ENCODE measurements at regions not wholly inside any gene's neighbourhood (a gene's known extent, or its start where the extent isn't known, plus 50 kb on each side); places are given as distances from the start of the nearest gene placed in this dataset.
"Not testable (repeated sequence)": the region's sequence is repeated elsewhere in the genome, so short reads cannot be mapped to it uniquely, and the experiment has no call there.

DNA sequence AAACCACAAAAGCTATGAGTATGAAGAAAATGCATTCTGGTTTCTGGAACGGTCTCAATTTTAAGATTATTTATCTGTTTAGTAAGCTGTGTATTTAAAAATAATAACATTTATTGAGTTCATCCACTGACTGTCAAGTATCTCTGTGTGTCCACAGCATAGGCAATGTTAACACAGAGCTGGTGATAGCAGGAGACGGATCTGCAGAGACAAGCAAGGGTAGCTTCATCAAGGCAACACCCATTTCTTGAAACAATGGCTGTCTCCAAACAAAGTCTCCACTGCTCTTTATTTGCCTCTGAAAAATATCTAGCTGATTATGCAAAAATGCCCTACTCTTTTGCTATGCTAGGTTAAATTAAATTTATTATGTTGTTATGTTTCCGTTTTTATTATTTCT lies 818.3 kb downstream of the TTLL7 start:
- not testable (repeated sequence) for H3K9ac ChIP-seq (ENCODE audit: insufficient read length); H3K27ac ChIP-seq; H3K36me3 ChIP-seq (ENCODE audit: insufficient read depth, low read length); DNase-seq (ENCODE audit: low read depth, low spot score); H3K9me3 ChIP-seq (ENCODE audit: low read depth, low read length); H3K4me3 ChIP-seq

DNA sequence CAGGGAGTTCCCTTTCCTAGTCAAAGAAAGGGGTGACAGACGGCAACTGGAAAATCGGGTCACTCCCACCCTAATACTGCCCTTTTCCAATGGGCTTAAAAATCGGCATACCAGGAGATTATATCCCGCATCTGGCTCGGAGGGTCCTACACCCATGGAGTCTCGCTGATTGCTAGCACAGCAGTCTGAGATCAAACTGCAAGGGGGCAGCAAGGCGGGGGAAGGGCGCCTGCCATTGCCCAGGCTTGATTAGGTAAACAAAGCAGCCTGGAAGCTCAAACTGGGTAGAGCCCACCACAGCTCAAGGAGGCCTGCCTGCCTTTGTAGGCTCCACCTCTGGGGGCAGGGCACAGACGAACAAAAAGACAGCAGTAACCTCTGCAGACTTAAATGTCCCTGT lies 831.3 kb downstream of the TTLL7 start:
- H3K4me3 ChIP-seq; H3K27ac ChIP-seq; H3K36me3 ChIP-seq (ENCODE audit: insufficient read depth, low read length); DNase-seq (ENCODE audit: low read depth, low spot score); H3K9me3 ChIP-seq (ENCODE audit: low read depth, low read length); H3K9ac ChIP-seq (ENCODE audit: insufficient read length): not testable (repeated sequence)

DNA sequence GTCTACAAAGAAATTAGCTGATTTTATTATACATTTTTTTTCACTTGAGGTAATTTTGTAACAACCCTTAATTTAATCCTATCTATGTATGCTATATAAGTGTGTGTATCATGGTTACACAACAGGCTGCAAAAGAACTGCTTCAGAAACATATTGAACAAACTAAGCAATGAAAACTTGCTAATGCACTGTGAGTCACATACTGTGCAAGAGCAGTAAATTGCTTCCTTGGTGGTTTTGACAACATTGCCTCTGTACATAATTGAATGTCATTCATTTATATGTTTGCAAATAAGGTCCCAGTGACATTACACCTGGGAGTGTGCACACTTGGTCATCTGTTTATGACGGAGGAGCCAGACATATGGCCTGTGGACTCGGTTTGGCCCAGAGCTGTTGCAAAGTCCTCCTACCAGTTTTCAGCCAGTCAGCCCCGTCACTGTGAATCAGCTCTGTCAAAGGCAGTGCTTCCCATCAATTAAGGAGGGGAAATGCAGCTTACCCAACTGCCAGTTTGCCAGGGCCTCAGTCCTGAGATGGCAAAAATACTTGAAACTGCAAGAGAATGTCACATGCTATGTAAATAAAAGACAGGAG lies 835.0 kb downstream of the TTLL7 start:
- not testable (repeated sequence) for DNase-seq (ENCODE audit: low read depth, low spot score); H3K4me3 ChIP-seq; H3K36me3 ChIP-seq (ENCODE audit: insufficient read depth, low read length)

DNA sequence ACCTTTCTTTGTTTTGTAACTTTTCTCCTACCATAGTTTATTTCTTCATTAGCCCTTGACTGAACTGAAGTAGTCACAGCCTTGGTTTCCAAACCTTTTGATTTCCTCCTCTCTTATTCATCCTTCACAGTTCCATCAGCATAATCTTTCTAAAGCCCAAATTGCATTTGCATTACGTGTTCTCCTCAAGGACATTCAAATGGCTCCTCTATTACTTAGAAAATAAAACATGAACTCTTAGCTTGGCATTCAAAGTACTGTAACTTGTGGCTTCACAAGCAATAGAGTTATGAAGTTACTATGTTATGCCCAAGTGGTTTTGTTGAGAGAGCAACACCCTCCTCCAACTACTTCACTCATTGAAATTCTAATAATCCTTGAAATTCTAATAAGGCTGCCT lies 840.0 kb downstream of the TTLL7 start:
- not testable (repeated sequence) for H3K27ac ChIP-seq; H3K9me3 ChIP-seq (ENCODE audit: low read depth, low read length); H3K36me3 ChIP-seq (ENCODE audit: insufficient read depth, low read length); H3K9ac ChIP-seq (ENCODE audit: insufficient read length); H3K4me3 ChIP-seq; DNase-seq (ENCODE audit: low read depth, low spot score)

More for the DNA sequence above, 835.0 kb downstream of the TTLL7 start:
- H3K27ac ChIP-seq; H3K9me3 ChIP-seq (ENCODE audit: low read depth, low read length); H3K9ac ChIP-seq (ENCODE audit: insufficient read length): not testable (repeated sequence)

DNA sequence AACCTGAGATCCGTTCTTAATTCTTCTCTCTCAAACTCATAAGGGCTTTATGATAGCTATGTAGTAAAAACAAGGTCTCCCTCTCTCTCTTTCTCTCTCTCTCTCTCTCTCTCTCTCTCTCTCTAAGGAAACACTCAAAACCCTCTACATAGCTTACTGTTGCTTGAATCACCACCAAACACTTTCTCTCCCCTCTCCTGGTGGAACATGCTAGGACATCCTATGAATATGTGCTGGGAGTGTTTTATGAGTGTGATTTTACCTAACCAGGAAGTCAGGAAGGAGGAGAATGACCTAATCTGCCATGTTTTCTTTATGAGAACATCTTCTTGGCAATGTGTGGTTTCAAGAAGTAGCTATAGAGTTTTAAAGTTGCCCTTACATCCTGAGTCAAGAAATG lies 844.6 kb downstream of the TTLL7 start:
- H3K9ac ChIP-seq (ENCODE audit: insufficient read length); DNase-seq (ENCODE audit: low read depth, low spot score); H3K4me3 ChIP-seq; H3K27ac ChIP-seq; H3K9me3 ChIP-seq (ENCODE audit: low read depth, low read length); H3K36me3 ChIP-seq (ENCODE audit: insufficient read depth, low read length): not testable (repeated sequence)

DNA sequence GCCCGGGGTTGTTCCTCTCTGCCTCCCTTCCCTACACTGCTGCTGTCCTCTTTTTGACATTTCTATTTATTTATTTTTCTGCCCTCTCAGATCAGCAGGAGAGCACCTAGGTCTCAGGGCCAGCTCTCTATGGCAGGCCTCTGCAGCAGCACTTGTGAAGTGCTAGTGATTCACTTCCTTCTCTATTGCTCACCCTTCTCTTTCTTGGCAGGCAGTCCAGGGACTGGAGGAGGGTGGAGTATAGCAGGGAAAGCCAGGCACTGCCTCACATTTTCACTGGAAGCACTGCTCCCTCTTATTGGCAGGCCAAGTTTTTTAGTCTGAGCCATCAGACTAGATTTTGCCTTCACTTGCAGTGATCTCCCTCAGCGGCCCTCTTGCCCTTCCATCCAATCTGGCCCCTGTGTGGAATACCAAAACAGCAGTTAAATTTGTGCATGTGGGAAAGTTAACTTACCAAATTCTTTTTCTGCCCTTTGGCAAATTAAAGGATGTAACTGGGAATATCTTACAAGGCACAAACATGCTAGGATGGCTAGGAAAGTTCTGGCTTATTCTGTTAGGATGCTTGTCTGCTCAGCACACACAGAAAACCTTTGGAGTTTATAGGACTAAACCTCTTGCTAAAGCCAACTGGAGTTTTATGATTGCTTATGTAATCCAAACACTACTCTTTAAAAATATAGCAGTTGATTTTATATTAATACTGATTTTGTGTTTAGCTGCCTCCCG lies 847.6 kb downstream of the TTLL7 start:
- not testable (repeated sequence) for H3K36me3 ChIP-seq (ENCODE audit: insufficient read depth, low read length); H3K4me3 ChIP-seq; H3K9me3 ChIP-seq (ENCODE audit: low read depth, low read length); DNase-seq (ENCODE audit: low read depth, low spot score); H3K9ac ChIP-seq (ENCODE audit: insufficient read length); H3K27ac ChIP-seq

DNA sequence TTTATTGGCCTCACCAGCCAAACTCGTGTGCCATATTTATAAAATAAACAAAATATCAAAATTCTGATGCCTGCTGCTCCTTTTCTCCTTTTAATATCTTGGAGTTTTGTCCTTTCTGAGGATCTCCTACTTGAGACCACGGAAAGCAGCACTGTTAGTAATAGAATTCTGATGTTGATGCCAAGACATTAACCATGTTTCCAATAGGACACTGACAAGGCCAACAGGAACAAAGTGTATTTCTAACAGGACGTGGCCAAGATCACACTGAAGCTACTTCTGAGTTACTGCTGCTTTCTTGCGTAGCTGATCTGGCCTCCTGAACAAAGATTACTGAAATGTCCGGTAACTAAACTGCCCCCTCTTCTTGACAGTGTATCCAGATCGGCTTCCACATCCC lies 848.5 kb downstream of the TTLL7 start:
- not testable (repeated sequence) for H3K4me3 ChIP-seq; DNase-seq (ENCODE audit: low read depth, low spot score); H3K9me3 ChIP-seq (ENCODE audit: low read depth, low read length); H3K36me3 ChIP-seq (ENCODE audit: insufficient read depth, low read length); H3K27ac ChIP-seq; H3K9ac ChIP-seq (ENCODE audit: insufficient read length)

DNA sequence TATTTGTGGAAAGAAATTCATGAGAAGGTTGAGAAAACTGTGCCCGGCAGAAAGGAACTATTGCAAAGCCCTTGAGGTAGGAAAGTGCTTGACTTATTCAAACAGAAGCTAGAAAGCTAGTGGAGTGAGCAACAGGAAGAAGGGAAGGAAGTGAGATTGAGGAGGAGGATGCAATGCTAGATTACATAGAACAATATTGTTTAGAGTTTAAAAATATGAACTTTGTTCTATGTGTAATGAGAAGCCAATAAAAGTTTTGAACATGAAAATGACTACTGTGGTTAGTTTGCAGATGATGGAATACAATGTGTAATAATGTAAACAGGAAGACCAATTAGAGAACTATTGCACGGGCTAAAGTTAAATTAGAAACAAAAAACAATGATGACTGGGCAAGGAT lies 853.1 kb downstream of the TTLL7 start:
- not testable (repeated sequence) for DNase-seq (ENCODE audit: low read depth, low spot score); H3K36me3 ChIP-seq (ENCODE audit: insufficient read depth, low read length); H3K4me3 ChIP-seq; H3K27ac ChIP-seq; H3K9me3 ChIP-seq (ENCODE audit: low read depth, low read length); H3K9ac ChIP-seq (ENCODE audit: insufficient read length)

DNA sequence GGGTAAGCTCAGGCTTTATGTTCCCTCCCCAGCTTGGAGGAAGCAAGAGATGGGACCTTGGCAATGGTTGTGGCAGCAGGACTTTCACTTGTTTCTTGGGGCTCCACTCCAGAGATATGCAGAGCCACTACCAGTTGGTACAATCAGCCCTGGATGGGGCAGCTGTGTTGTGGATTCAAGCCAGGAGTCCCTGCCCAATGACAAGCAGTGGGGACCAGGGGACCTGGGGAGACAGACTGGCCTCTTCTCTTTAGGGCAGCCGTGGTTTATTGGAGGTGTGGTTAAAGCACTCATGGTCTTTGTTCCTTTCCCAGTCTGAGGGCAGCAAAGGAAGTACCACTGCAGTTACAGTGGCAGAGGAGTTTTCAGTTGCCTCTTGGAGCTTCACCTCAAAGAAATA lies 856.1 kb downstream of the TTLL7 start:
- H3K9me3 ChIP-seq (ENCODE audit: low read depth, low read length); H3K27ac ChIP-seq; H3K4me3 ChIP-seq; H3K36me3 ChIP-seq (ENCODE audit: insufficient read depth, low read length); DNase-seq (ENCODE audit: low read depth, low spot score); H3K9ac ChIP-seq (ENCODE audit: insufficient read length): not testable (repeated sequence)

DNA sequence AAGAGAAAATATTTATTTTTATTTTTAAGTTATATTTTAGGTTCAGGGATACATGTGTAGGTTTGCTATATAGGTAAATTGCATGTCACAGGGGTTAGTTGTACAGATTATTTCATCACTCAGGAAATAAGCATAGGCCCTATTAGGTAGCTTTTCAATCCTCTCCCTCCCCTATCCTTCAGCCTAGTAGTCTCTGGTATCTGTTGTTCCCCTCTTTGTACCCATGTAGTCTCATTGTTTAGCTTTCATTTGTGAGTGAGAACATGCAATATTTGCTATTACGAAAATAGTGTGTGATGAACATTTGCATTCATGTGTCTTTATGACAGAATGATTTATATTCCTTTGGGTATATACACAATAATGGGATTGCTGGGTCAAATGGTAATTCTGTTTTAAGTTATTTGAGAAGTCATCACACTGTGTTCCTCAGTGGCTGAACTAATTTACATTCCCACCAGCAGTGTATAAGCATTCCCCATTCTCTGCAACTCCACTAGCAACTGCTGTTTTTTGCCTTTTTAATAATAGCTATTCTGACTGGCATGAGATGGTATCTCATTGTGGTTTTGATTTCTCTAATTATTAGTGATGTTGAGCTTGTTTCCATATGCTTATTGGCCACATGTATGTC lies 863.3 kb downstream of the TTLL7 start:
- not testable (repeated sequence) for H3K27ac ChIP-seq; H3K4me3 ChIP-seq; H3K9ac ChIP-seq (ENCODE audit: insufficient read length); H3K9me3 ChIP-seq (ENCODE audit: low read depth, low read length); DNase-seq (ENCODE audit: low read depth, low spot score); H3K36me3 ChIP-seq (ENCODE audit: insufficient read depth, low read length)

DNA sequence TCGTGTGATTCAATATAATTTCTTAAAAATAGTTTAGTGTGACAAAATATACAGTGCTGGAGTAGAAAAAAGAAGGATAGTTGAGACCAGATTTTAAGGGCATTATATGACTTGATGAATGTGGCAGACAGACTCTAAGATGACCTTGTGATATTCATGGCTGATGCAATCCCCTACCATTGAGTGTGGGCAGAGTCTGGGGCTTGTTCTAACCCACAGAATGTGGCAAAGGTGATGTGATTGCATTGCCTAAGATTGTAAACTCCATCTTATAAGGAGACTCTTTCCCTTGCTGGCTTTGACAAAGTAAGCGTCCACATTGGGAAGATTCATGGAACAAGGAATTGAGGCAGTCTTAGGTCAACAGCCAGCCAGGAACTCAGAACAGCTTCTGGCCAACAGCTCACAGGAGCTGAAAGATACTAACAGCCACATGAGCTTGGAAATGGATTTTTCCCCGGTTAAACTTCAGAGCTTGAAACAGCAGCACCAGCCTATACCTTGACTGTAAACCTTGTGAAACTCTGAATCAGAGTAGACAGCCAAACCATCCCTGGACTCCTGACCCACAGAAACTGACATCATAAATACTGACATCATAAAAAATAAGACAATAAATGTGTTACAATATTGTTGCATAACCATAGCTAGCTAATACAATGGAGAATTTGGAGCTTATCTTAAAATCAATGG lies 864.5 kb downstream of the TTLL7 start:
- not testable (repeated sequence) for DNase-seq (ENCODE audit: low read depth, low spot score); H3K36me3 ChIP-seq (ENCODE audit: insufficient read depth, low read length); H3K4me3 ChIP-seq; H3K27ac ChIP-seq; H3K9ac ChIP-seq (ENCODE audit: insufficient read length); H3K9me3 ChIP-seq (ENCODE audit: low read depth, low read length)

Measured in SK-N-MC (cell line).